Adrenal gland (tissue), 5 donors: ENCODE measurements at regions not wholly inside any gene's neighbourhood (a gene's known extent, or its start where the extent isn't known, plus 50 kb on each side); places are given as distances from the start of the nearest gene placed in this dataset.

Experiments
- CTCF ChIP-seq, 6 experiments: fragments of 450-650 bp in 4 of 6; fragments of 200-600 bp in 2 of 6; sonication (generic) in 1 of 6; IDR thresholded peaks; 1 replicate in 5 of 6; 2 replicates in 1 of 6; pipeline versions ENCODE4 v1.5.1 to v1.8.0; 2016 to 2021; ENCODE audit warnings: antibody characterized with exemption in 6 of 6, mild to moderate bottlenecking in 2 of 6, moderate library complexity in 1 of 6
- POLR2A ChIP-seq, 2 donors: fragments of 450-650 bp; IDR thresholded peaks; one replicate each; pipeline ENCODE4 v1.6.1; 2017; ENCODE audit warnings: antibody characterized with exemption in 2 of 2, mild to moderate bottlenecking in 2 of 2, moderate library complexity in 1 of 2
- donor health status: DM: no; HTN: no; CAD: no.

DNA sequence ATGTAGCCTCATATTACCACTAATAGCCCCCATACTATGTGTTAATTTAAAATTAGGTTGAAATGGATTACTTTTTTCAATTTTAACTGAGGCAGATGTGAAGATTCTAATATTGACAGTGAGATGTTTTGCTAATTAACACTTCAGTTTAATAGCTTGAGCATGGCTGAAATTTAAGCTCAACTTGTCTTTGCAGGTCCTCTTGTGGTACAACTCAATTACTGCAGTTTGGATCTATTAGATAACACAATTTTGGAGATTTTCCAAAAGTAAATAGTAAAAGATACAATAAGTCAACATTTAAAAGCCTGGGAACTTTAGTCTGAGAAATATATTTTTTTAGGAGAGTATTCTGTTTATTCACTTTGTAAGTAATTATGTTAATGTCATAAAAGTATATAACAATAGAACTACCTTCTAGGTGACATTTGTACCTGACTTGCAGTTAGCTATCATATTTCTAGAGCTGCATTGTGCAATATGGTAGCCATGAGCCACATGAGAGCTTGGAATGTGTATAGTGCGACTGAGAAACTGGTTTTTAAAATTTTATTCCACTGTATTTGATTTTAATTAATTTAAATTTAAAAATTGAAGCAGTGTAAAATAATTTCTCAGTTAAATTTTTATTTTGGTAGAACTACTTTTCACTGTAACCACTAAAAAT lies 73.1 kb upstream of the FMR1 start:
- TF ChIP-seq CTCF (IDR thresholded peaks at IDR 0.05) = peak in 5 of 6 experiments; percentile 29 to 47 (median 40)
- no peak for TF ChIP-seq POLR2A (IDR thresholded peaks at IDR 0.05)
